ENCODE measurements at regions not wholly inside any gene's neighbourhood (a gene's known extent, or its start where the extent isn't known, plus 50 kb on each side); places are given as distances from the start of the nearest gene placed in this dataset.

GRCh38 chr13:44155422-44156293 is 218.0 kb upstream of the SERP2 start:
- Histone ChIP-seq H2BK120ac (ENCODE audit: low read depth, low read length, poor library complexity, severe bottlenecking) (no peak overlapping the region), H2BK20ac (ENCODE audit: low read depth, low read length, poor library complexity, severe bottlenecking) (no peak overlapping the region), H3K23ac (ENCODE audit: insufficient read length, low read depth, low read length) (no peak overlapping the region), H3T11ph (ENCODE audit: low read length) (no peak overlapping the region), H2AK5ac (ENCODE audit: insufficient read length, low read length) (no peak overlapping the region), H3K79me2 (ENCODE audit: insufficient read depth, low read length) (no peaks in the 10 kb centered on the region), H3K14ac (ENCODE audit: insufficient read depth, low read length) (no peak overlapping the region), H3K56ac (ENCODE audit: insufficient read length, low read depth, low read length) (no peak overlapping the region), H3K4ac (ENCODE audit: low read depth, low read length) (no peak overlapping the region), H2BK12ac (ENCODE audit: insufficient read length, low read depth, low read length) (no peak overlapping the region), H4K20me1 (ENCODE audit: control insufficient read depth, insufficient read depth, insufficient read length) (no peaks in the 10 kb centered on the region), H3K27ac (ENCODE audit: insufficient read length, low read depth, low read length) (no peak overlapping the region), H3K79me1 (ENCODE audit: insufficient read depth, low read depth, low read length, poor library complexity, severe bottlenecking) (no peaks in the 10 kb centered on the region), H3K9me3 (ENCODE audit: control insufficient read depth, low read depth, low read length) (no peaks in the 10 kb centered on the region), H3K9ac (ENCODE audit: extremely low read depth, insufficient read length, low read length) (no peak overlapping the region), H3K27me3 (ENCODE audit: insufficient read depth, low read length) (no peaks in the 10 kb centered on the region), H3K4me2 (ENCODE audit: insufficient read depth, insufficient read length, low read length) (no peak overlapping the region), H3K18ac (ENCODE audit: insufficient read length, low read depth, low read length) (no peak overlapping the region), H3K4me1 (ENCODE audit: insufficient read depth, low read length) (no peaks in the 10 kb centered on the region), H2BK5ac (ENCODE audit: insufficient read length, low read length) (no peak overlapping the region), H3K23me2 (ENCODE audit: insufficient read length, low read depth, low read length, poor library complexity, severe bottlenecking) (no peaks in the 10 kb centered on the region), H4K5ac (ENCODE audit: insufficient read length, low read depth, low read length) (no peak overlapping the region), H4K8ac (replicated peaks; ENCODE audit: insufficient read length, low read depth, low read length) (no peak overlapping the region), H4K91ac (ENCODE audit: insufficient read length, low read depth, low read length) (no peak overlapping the region), H2AFZ (ENCODE audit: low read length) (no peak overlapping the region), H2BK15ac (ENCODE audit: low read depth, low read length) (no peak overlapping the region)
- peak; percentile 50 for DNase-seq
- Mint-ChIP-seq H3K4me1 (peaks cover 6 to 7% of the 10 kb centered on the region in 2 experiments), H3K27ac (no peak overlapping the region; a peak in 1 of 7 replicates), H3K27me3 (ENCODE audit: low read depth) (peaks cover 2% of the 10 kb centered on the region), H3K36me3 (ENCODE audit: insufficient read depth in 1 of 3, low read depth in 3 of 3) (no peaks in the 10 kb centered on the region), H3K4me3 (no peak overlapping the region), H3K9me3 (no peaks in the 10 kb centered on the region)
- WGBS (ENCODE audit: extremely low coverage, insufficient read length, low lambda C conversion rate) = no CpG with 5 or more reads among the region's 14 CpGs
- TF ChIP-seq, protein P1, sequence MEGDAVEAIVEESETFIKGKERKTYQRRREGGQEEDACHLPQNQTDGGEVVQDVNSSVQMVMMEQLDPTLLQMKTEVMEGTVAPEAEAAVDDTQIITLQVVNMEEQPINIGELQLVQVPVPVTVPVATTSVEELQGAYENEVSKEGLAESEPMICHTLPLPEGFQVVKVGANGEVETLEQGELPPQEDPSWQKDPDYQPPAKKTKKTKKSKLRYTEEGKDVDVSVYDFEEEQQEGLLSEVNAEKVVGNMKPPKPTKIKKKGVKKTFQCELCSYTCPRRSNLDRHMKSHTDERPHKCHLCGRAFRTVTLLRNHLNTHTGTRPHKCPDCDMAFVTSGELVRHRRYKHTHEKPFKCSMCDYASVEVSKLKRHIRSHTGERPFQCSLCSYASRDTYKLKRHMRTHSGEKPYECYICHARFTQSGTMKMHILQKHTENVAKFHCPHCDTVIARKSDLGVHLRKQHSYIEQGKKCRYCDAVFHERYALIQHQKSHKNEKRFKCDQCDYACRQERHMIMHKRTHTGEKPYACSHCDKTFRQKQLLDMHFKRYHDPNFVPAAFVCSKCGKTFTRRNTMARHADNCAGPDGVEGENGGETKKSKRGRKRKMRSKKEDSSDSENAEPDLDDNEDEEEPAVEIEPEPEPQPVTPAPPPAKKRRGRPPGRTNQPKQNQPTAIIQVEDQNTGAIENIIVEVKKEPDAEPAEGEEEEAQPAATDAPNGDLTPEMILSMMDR (conservative IDR thresholded peaks at IDR 0.05) = no peak

Data from H9 (cell line).